ENCODE measurements at regions not wholly inside any gene's neighbourhood (a gene's known extent, or its start where the extent isn't known, plus 50 kb on each side); places are given as distances from the start of the nearest gene placed in this dataset.
"Not testable (repeated sequence)": the region's sequence is repeated elsewhere in the genome, so short reads cannot be mapped to it uniquely, and the experiment has no call there.

DNA sequence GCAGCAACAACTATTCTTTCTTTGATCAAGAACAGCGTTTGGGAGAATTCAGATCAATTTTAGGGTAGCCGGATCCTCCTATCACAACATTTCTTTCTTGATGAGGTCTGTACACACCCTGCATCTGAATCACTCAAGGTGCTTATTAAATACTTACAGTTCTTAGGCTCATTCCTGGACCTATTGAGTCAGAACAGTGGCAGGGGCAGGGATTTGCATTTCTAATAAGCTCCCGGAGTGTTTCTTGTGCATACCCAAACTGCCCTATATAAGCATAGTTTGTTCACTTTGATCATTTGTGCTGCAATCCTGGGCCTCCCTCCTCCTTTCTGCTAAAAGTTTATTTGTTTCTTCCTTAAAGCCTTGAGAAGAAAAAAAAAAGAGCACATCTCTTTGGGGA, 80.5 kb upstream of the RPH3A start:
- DNase-seq (ENCODE audit: low spot score): no peak

DNA sequence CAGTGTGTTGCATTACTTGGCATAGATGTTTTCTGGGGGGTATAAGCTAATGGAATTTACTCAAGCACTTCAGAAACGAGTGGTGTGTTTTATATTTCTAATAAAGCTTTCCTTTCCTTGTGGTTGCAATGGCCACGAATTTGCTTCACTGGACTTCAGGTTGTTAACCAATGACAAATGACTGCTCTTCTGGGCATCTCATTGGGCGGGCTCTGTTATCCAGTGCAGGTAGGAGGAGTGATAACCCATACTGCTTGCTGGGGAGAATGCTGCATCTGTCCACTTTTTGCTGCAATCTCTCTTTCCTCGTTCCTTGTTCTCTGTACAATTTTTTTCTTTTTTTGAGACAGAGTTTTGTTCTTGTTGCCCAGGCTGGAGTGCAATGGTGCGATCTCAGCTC, 80.0 kb upstream of the RPH3A start:
- no peak for DNase-seq (ENCODE audit: low spot score)

DNA sequence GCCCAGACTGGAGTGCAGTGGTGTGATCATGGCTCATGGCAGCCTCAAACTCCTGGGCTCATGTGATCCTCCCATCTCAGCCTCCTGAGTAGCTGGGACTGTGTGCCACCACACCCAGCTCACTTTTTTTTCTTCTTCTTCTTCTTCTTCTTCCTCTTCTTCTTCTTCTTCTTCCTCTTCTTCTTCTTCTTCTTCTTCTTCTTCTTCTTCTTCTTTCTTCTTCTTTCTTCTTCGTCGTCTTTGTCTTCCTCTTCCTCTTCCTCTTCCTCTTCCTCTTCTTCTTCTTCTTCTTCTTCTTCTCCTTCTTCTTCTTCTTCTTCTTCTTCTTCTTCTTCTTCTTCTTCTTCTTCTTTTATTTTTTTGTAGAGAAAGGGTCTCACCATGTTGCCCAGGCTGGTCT, 78.8 kb upstream of the RPH3A start:
- not testable (repeated sequence) for DNase-seq (ENCODE audit: low spot score)

DNA sequence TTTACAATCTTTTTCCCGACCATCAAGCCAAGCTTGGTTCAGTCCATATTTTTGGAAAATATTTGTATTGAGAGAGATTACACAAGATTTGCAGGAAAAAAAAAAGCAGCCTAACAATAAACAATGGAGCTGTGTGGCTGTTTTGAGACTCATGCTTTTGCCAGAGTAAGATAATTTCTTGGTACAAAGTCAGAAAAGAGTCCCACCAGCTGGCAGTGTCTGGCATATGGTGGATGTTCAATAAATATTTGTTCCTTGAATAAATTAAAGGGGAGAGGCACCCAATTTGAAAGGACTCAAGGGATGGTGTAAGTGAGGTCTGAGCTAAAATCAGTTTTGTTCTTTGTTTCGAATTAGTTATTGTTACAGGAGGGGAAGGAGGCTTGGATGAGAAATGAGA, 78.1 kb upstream of the RPH3A start:
- DNase-seq (ENCODE audit: low spot score): no peak

DNA sequence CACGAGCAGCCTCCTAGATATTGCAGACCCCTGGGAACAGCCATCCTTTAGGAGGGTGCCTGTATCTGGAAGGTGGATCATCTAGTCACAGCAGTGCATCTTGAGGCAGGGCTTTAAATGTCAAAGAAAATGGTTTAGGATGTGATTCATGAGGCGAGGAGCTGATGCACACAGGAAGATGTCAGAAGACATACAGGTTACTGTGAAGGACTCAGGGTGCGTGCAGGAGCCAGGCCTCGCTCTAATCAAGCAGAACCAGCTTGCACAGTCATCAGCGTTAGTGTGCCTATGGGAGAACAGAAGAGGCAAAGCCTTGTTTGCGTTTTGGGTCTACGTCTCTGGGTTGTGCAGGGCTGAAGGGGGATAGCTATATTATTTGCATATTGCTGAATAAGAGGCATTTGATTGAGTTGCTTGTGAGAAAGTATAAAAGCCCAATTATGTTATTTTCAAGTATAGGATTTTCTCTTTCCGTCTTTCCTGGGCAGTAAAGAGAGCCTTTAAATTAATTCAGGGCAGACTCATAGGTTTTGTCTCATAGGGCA, 77.3 kb upstream of the RPH3A start:
- DNase-seq (ENCODE audit: low spot score): no peak

DNA sequence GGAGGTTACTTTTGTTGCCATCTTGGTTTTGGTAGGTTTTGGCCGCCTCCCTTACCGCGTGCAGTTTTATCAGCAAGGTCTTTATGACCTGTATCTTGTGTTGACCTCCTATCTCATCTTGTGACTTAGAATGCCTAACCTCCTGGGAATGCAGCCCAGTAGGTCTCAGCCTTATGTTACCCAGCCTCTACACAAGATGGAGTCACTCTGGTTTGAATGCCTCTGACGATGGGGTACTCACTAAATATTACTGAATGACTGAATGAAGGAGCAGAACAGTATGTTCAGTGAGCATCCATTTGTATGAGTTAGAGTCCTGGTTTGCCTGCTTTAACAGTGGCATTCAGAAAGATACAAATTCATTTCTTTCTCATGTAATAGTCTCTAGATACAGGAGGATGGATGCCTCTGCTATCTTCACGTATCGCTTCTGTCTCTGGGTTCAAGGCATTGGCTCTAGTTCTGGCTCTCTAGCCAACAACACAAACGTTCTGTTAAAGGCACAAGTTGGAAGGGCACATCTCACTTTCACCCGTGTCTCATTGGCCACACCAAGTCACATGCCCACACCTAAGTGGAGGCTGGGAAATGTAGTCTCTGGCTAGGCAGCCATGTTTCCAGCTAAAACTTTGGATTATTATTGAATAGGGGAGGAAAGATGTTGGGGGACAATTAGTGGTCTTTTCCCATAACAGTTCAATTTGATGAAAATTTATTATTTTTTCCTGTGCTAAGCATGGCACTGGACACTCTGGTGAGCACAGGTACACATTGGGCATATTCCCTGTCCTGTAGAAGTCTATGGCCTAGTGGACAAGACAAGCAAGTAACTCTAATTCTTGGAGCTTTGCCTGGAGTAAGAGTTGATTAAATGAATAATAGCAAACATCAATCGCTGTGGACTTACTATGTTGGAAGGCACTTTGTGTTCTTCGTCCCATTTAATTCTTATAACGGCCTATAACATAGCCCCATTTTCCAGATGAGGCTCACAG, 75.2 kb upstream of the RPH3A start:
- no peak for DNase-seq (ENCODE audit: low spot score)

DNA sequence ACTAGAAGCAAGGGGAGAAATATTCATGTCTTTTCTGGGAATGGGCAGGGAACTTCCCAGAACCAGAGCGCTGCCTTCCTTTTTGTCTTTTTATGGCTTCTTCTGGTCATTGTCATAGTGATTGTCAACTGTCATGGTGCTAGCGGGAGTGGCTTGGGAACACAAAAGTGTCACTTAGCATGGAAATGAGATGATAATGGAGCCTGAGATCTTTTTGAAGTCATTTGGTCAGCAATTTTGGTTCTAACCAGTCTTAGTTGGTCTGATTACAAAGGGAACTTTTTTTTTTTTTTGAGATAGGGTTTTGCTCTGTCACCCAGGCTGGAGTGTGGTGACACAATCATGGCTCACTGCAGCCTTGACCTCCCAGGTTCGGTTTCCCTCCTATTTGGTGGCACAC, 62.7 kb upstream of the RPH3A start:
- DNase-seq (ENCODE audit: low spot score): no peak

DNA sequence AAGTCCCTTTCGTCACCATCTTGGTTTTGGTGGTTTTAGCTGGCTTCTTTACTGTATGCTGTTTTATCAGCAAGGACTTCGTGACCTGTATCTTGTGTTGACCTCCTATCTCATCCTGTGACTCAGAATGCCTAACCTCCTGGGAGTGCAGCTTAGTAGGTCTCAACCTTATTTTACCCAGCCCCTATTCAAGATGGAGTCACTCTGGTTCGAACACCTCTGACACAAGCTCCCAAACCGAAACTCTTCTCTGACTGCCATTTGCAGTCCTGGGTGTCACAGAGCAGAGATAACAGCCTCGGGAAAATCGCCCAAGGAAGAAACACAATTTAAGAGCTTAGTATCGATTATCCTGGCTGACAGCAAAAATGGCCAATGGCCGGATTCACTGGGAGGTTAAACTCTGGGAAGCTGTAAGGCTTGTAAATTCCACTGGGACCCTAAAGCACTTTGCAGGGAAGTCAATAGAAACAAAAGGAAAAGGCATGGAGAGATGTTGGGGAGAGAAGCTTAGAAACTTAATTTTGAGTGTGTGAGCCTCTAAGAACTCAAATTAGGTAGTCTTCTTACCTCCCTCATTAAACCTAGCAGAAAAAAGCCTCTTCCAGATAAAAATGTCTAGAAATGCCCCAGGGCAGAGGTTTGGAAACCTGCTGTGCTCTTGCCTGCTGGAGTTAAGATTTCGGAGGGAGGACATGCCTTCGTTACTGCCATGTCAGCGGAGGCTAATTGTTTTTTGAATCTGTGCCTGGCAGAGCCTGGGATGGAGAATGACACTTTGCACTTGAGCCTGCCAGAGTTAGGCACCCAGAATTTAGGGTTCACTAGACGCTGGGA, 56.5 kb upstream of the RPH3A start:
- no peak for DNase-seq (ENCODE audit: low spot score)

DNA sequence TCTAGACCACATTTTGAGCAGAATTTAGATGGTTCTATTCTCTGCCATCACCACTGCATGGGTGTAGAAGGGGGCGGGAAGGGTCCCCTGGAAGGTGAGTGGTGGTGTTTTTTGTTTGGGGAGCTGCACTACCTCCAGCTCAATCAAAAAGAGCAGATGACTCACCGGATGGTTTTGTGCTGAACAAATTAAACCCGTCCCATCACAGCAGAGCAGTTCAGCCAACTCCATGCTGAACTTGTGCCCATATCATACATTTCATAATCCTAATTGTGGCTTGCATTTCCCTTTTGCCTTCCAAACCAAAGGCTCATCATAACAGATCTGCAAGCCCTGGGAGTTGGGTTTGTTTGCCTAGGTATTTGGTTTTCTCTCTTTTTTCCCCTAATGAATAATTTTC, 53.0 kb upstream of the RPH3A start:
- no peak for DNase-seq (ENCODE audit: low spot score)

DNA sequence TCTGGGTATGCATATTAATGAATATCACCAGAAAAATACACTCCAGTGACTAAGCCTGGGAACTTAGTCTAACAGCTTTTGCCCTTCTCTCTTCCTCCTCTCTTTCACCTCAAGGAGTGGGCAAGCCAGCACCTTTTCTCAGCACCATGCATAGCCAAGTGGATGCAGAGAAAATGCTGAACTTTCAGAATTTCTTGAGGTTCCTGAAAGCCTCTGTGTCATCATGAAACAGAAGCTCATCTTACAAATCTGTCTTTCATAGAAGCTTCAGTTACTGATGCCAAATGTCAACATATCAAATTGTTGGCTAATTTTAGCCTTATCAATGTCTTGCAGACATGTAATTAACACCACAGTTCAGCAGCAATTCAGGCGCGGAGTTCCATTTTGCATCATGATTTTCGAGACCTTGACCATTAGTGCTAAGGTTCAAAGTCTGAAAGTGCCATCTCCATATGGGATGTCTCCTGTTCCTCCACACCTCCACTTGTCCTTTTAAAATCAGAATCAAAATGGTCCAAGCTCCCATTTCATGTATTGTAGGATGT, 51.1 kb upstream of the RPH3A start:
- no peak for DNase-seq (ENCODE audit: low spot score)

DNA sequence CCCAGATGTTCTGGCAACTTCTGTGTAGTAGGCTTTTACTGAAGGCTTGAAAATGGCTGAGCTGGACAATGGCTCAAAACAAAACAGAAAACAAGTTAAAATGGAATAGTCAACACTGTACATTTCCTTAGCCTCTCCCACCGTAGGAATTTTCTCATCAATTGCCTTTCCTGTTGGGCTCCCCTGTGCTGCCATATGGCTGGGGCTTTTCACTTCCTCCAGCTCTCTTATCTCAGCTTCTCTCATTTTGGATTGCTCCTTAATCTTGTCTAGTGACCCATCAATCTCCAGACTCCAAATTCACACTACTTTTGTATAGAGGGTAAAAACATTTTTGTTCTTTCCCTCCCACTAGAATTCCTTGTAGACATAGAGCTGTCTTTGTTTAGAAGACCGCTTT, 50.4 kb upstream of the RPH3A start:
- no peak for DNase-seq (ENCODE audit: low spot score)

Measured in CD4-positive, alpha-beta T cell treated with Interleukin-6 at 100 ng/mL for 8 hours (primary cell).